22Rv1 (cell line): ENCODE measurements at regions not wholly inside any gene's neighbourhood (a gene's known extent, or its start where the extent isn't known, plus 50 kb on each side); places are given as distances from the start of the nearest gene placed in this dataset.

Source experiments
- ZFX ChIP-seq: fragments of 450-650 bp; IDR thresholded peaks from 2 replicates; pipeline ENCODE4 v1.6.1; 2017; ENCODE audit warnings: antibody characterized with exemption, borderline replicate concordance
- TF ChIP-seq, protein P1 (sequence below): fragments of 450-650 bp; IDR thresholded peaks from 2 replicates; pipeline ENCODE4 v1.5.1; 2017; ENCODE audit warnings: mild to moderate bottlenecking

DNA sequence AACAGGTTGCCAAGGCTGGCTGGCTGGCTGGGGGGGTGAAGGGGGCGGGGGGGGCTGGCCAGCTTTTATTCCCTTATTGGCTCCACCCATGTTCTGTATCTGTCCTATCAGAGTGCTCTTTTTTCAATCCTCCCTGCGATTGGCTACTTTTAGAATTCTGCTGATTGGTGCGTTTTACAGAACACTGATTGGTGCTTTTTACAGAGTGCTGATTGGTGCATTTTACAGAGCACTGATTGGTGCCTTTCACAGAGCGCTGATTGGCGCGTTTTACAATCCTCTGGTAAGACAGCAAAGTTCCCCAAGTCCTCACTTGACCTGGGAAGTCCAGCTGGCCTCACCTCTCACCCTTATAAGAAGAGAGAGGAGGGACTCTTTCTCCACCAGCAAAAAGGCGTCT lies 175.9 kb downstream of the ERCC6L2 start:
- TF ChIP-seq, protein P1, sequence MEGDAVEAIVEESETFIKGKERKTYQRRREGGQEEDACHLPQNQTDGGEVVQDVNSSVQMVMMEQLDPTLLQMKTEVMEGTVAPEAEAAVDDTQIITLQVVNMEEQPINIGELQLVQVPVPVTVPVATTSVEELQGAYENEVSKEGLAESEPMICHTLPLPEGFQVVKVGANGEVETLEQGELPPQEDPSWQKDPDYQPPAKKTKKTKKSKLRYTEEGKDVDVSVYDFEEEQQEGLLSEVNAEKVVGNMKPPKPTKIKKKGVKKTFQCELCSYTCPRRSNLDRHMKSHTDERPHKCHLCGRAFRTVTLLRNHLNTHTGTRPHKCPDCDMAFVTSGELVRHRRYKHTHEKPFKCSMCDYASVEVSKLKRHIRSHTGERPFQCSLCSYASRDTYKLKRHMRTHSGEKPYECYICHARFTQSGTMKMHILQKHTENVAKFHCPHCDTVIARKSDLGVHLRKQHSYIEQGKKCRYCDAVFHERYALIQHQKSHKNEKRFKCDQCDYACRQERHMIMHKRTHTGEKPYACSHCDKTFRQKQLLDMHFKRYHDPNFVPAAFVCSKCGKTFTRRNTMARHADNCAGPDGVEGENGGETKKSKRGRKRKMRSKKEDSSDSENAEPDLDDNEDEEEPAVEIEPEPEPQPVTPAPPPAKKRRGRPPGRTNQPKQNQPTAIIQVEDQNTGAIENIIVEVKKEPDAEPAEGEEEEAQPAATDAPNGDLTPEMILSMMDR: no peak
- no peak for TF ChIP-seq ZFX
